OCI-LY7 (cell line): ENCODE measurements at regions not wholly inside any gene's neighbourhood (a gene's known extent, or its start where the extent isn't known, plus 50 kb on each side); places are given as distances from the start of the nearest gene placed in this dataset.

Experiments used
- BruUV-seq: library from RNA; stranded (reverse); fragments of 400-500 nt; replicated peaks from 2 replicates; lab custom pipeline; 2021; lab: Mats Ljungman, UMichigan
- CTCF ChIA-PET: fragments of 300-600 bp; sonication (Branson Sonifier 250); formaldehyde crosslinking; loops from one replicate; lab custom pipeline; 2022; ENCODE audit warnings: antibody characterized with exemption; ENCODE audit not compliant: unreplicated experiment; lab: Charles Lee
- POLR2A ChIA-PET: fragments of 300-600 bp; sonication (Branson Sonifier 250); formaldehyde crosslinking; loops from one replicate; lab custom pipeline; 2022; ENCODE audit warnings: antibody characterized with exemption; lab: Charles Lee
- DNase-seq: peaks from one replicate; pipeline ENCODE4 v3.0.0-alpha.2; 2015; ENCODE audit warnings: low spot score
- H2AFZ ChIP-seq: fragments of 200-600 bp; sonication (generic), shearing (Covaris generic); 2 replicates; pipeline ENCODE4 v1.6.1; 2014; ENCODE audit warnings: mild to moderate bottlenecking, antibody characterized with exemption, low read length, moderate library complexity
- H3K27ac ChIP-seq: fragments of 200-600 bp; sonication (generic); 2 replicates; pipeline ENCODE4 v1.5.1; 2014; ENCODE audit warnings: mixed run types, low read depth, mild to moderate bottlenecking, moderate library complexity, low read length, inconsistent platforms; ENCODE audit not compliant: poor library complexity, severe bottlenecking
- H3K36me3 ChIP-seq: fragments of 200-600 bp; sonication (generic); 2 replicates; pipeline ENCODE4 v1.6.1; 2014; ENCODE audit warnings: mild to moderate bottlenecking, antibody characterized with exemption, low read length, moderate library complexity, mixed read lengths; ENCODE audit not compliant: insufficient read depth
- H3K4me1 ChIP-seq: fragments of 200-600 bp; sonication (generic); 2 replicates; pipeline ENCODE4 v1.5.1; 2014; ENCODE audit warnings: mild to moderate bottlenecking, low read length; ENCODE audit not compliant: insufficient read depth, poor library complexity, severe bottlenecking
- H3K4me2 ChIP-seq: fragments of 200-600 bp; sonication (generic); 2 replicates; pipeline ENCODE4 v1.6.1; 2014; ENCODE audit warnings: mild to moderate bottlenecking, low read length
- H3K4me3 ChIP-seq: fragments of 200-600 bp; sonication (generic); 2 replicates; pipeline ENCODE4 v1.5.1; 2014; ENCODE audit warnings: mild to moderate bottlenecking, low read depth, low read length; ENCODE audit not compliant: poor library complexity, severe bottlenecking
- H3K79me2 ChIP-seq: fragments of 200-600 bp; sonication (generic); 2 replicates; pipeline ENCODE4 v1.6.1; 2016; ENCODE audit warnings: low read depth, mild to moderate bottlenecking, low read length, moderate library complexity, mixed read lengths; ENCODE audit not compliant: insufficient read depth
- H3K9me2 ChIP-seq: fragments of 200-600 bp; sonication (generic); 2 replicates; pipeline ENCODE4 v1.6.1; 2016; ENCODE audit warnings: mild to moderate bottlenecking, low read length, mixed read lengths; ENCODE audit not compliant: insufficient read depth
- H3K9me3 ChIP-seq: fragments of 200-600 bp; sonication (generic); 2 replicates; pipeline ENCODE4 v1.6.1; 2014; ENCODE audit warnings: mild to moderate bottlenecking, mixed run types, low read length, mixed read lengths
- H4K20me1 ChIP-seq: fragments of 200-600 bp; sonication (generic); 2 replicates; pipeline ENCODE4 v1.6.1; 2014; ENCODE audit warnings: mild to moderate bottlenecking, antibody characterized with exemption, low read length, moderate library complexity, mixed read lengths; ENCODE audit not compliant: insufficient read depth
- EZH2phosphoT487 ChIP-seq: fragments of 200-600 bp; sonication (generic); IDR thresholded peaks from 2 replicates; pipeline ENCODE4 v1.6.1; 2018; ENCODE audit warnings: low read depth, borderline replicate concordance, mild to moderate bottlenecking, mixed run types, antibody characterized with exemption, low read length, moderate library complexity, mixed read lengths
- intact Hi-C: fragments of 100-400 bp; cut with micrococcal nuclease; formaldehyde crosslinking; loops from one replicate; pipeline ENCODE4 v1.10.0; 2022; ENCODE audit not compliant: unreplicated experiment
- TF ChIP-seq, protein P1 (sequence below): fragments of 200-600 bp; sonication (generic); conservative IDR thresholded peaks from 2 replicates; pipeline ENCODE4 v1.5.1; 2014; ENCODE audit warnings: mild to moderate bottlenecking, antibody characterized with exemption, low read length, moderate library complexity, mixed read lengths

DNA sequence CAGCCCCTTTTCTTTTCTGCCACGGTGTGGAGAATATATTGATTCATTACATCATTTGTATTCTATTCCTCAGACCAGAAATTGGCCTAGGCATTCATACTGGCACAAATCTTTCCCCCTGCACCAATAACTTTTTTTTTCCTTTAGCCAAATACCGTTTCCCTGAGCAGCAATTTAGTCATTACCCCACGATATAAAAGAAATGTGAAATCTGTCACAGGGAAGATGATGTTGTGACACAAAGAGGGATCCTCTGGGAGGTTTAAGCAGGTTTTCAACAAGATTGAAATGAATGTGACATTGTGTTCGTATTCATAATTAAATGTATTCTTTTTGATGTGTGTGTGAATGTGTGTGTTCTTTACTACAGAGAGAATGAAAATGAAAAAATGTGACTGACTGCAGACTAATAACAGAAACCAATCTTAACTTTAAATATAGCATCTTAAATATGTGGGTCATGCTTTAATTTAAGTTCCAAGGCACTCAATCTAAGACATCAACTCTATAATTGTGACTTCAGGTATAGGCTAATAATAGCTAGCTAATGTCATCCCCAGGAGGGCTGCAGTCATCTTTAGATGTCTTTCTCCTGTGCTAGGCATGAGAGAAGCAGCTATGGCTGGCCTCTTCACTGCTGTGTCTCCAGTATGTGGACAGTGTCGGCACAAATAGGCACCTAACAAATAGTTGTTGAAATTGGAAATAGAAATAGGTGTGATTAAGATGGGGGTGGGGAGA lies 177.7 kb downstream of the BTBD3 start:
- H3K4me3 ChIP-seq: no peak overlapping the region
- no peaks in the 10 kb centered on the region for H3K36me3 ChIP-seq
- H3K9me3 ChIP-seq: no peaks in the 10 kb centered on the region
- H2AFZ ChIP-seq: no peak overlapping the region
- TF ChIP-seq EZH2phosphoT487: no peak
- TF ChIP-seq, protein P1, sequence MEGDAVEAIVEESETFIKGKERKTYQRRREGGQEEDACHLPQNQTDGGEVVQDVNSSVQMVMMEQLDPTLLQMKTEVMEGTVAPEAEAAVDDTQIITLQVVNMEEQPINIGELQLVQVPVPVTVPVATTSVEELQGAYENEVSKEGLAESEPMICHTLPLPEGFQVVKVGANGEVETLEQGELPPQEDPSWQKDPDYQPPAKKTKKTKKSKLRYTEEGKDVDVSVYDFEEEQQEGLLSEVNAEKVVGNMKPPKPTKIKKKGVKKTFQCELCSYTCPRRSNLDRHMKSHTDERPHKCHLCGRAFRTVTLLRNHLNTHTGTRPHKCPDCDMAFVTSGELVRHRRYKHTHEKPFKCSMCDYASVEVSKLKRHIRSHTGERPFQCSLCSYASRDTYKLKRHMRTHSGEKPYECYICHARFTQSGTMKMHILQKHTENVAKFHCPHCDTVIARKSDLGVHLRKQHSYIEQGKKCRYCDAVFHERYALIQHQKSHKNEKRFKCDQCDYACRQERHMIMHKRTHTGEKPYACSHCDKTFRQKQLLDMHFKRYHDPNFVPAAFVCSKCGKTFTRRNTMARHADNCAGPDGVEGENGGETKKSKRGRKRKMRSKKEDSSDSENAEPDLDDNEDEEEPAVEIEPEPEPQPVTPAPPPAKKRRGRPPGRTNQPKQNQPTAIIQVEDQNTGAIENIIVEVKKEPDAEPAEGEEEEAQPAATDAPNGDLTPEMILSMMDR: no peak
- no peaks in the 10 kb centered on the region for H3K79me2 ChIP-seq
- no peak for DNase-seq
- H3K4me1 ChIP-seq: no peaks in the 10 kb centered on the region
- no TSS peak for BruUV-seq
- intact Hi-C loops: no loop called here
- POLR2A ChIA-PET: no interaction called here
- CTCF ChIA-PET: no interaction called here
- H3K27ac ChIP-seq: no peak overlapping the region
- no peak overlapping the region for H3K4me2 ChIP-seq
- H4K20me1 ChIP-seq: no peaks in the 10 kb centered on the region
- no peaks in the 10 kb centered on the region; the same call in 1 of the 2 replicates for H3K9me2 ChIP-seq

DNA sequence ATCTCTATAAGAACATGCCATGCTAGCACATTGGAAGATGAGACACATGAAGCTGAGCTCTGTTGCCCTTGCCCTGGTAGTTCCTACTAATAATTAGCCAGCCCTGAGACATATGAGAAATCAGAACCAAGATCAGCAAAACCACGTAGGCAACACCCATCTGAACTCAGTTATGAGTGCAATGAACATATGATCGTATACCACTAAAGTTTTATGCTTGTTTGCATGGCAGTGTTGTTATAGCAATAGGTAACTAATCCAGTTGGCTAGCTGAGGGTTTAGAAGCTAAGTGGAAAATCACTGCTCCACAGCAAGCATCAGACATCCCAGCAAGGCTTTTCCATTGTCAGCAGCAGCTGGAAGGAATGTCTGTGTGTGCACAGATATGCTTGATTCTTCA lies 180.7 kb downstream of the BTBD3 start:
- Histone ChIP-seq H3K36me3 (no peaks in the 10 kb centered on the region), H4K20me1 (no peaks in the 10 kb centered on the region), H3K4me3 (no peak overlapping the region), H3K4me2 (no peak overlapping the region), H3K9me3 (no peaks in the 10 kb centered on the region), H2AFZ (no peak overlapping the region), H3K9me2 (no peaks in the 10 kb centered on the region; the same call in 1 of the 2 replicates), H3K27ac (no peak overlapping the region), H3K79me2 (no peaks in the 10 kb centered on the region), H3K4me1 (no peaks in the 10 kb centered on the region)
- no TSS peak for BruUV-seq
- intact Hi-C loops: no loop called here
- no peak for DNase-seq
- ChIA-PET CTCF (no interaction called here), POLR2A (no interaction called here)
- TF ChIP-seq, protein P1: no peak
- no peak for TF ChIP-seq EZH2phosphoT487

DNA sequence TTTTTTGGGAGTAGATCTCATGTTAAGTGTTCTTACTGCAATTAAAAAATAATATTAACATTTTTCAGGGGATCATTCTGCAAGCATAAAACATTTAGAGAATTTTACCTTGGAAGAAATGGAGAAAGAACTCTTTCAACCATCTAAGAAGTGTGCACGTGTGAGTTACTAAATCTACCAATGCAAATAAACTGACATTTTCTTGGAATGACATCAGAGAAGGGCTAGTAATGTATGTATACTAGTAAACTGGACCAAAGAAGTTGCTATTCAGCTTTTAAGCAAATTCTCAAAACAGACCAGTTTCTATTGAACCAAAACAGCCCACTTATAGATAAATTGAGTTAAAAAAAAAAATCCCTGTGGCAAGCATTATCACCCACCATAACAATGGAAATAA lies 191.2 kb downstream of the BTBD3 start:
- ChIA-PET CTCF (no interaction called here), POLR2A (no interaction called here)
- intact Hi-C loops: no loop called here
- Histone ChIP-seq H3K79me2 (no peaks in the 10 kb centered on the region), H4K20me1 (no peaks in the 10 kb centered on the region), H3K4me1 (no peaks in the 10 kb centered on the region), H2AFZ (no peak overlapping the region), H3K4me3 (no peak overlapping the region), H3K4me2 (no peak overlapping the region), H3K9me3 (no peaks in the 10 kb centered on the region), H3K36me3 (no peaks in the 10 kb centered on the region), H3K9me2 (no peaks in the 10 kb centered on the region), H3K27ac (no peak overlapping the region)
- TF ChIP-seq EZH2phosphoT487: no peak
- TF ChIP-seq, protein P1: no peak
- DNase-seq: no peak
- no TSS peak for BruUV-seq
